Testis (tissue), 2 donors: ENCODE measurements at regions not wholly inside any gene's neighbourhood (a gene's known extent, or its start where the extent isn't known, plus 50 kb on each side); places are given as distances from the start of the nearest gene placed in this dataset.

Experiments used
- CTCF ChIP-seq, 3 experiments: fragments of 450-650 bp in 2 of 3; fragments of 200-600 bp in 1 of 3; sonication (generic) in 1 of 3; IDR thresholded peaks; one replicate each; pipeline ENCODE4 v1.5.1; 2016 to 2019; ENCODE audit warnings: antibody characterized with exemption in 3 of 3, mild to moderate bottlenecking in 2 of 3, moderate library complexity in 1 of 3
- POLR2A ChIP-seq: fragments of 450-650 bp; IDR thresholded peaks from one replicate; pipeline ENCODE4 v1.6.1; 2017; ENCODE audit warnings: antibody characterized with exemption, mild to moderate bottlenecking, moderate library complexity

- TF ChIP-seq CTCF (IDR thresholded peaks at IDR 0.05) (no peak), POLR2A (no peak)
Observed at GRCh38 chr16:50925758-50926357, 184.0 kb downstream of the CYLD start.
